CD4-positive, alpha-beta T cell treated with Interleukin-12 subunit alpha and Interleukin-12 subunit beta, for 1 hour (primary cell): ENCODE measurements at regions not wholly inside any gene's neighbourhood (a gene's known extent, or its start where the extent isn't known, plus 50 kb on each side); places are given as distances from the start of the nearest gene placed in this dataset.

Experiments
- DNase-seq: peaks from one replicate; pipeline ENCODE4 v3.0.0-alpha.2; 2020

DNA sequence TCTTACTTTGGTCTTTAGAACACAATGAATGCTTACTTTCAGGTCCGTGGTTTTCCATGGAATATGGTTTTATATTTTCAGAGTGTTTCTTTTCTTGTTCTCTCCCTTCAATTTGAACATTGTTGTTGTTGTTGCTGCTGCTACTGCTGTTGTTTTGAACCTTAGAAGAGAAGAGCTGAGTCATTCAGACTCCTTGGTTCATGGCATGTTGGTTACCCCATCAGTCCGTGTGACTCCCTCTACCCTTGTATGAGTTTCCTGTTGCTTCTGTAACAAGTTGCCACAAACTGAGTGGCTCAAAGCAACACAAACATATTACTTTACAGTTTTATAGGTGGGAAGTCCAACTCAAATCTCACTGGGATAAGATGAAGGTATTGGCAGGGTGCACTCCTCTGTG lies 511.0 kb downstream of the INSC start:
- no peak for DNase-seq

DNA sequence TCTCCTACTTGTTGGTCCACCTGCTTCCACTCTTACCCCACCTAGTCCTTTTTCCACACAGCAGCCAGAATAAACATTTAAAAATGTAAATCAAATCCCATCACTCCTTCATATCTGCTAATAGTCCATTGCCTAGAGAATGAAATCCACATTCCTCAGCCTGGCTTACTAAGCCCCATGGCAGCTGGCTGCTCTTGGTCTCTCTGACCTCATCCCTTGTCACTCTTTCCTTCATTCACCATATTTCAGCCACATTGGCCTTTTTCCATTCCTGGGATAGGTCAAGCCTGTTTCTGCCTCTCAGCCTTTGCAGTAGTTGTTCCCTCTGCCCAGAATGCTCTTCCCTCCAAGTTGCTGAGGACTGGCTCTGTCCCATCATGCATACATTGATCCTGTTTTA lies 512.8 kb downstream of the INSC start:
- no peak for DNase-seq

DNA sequence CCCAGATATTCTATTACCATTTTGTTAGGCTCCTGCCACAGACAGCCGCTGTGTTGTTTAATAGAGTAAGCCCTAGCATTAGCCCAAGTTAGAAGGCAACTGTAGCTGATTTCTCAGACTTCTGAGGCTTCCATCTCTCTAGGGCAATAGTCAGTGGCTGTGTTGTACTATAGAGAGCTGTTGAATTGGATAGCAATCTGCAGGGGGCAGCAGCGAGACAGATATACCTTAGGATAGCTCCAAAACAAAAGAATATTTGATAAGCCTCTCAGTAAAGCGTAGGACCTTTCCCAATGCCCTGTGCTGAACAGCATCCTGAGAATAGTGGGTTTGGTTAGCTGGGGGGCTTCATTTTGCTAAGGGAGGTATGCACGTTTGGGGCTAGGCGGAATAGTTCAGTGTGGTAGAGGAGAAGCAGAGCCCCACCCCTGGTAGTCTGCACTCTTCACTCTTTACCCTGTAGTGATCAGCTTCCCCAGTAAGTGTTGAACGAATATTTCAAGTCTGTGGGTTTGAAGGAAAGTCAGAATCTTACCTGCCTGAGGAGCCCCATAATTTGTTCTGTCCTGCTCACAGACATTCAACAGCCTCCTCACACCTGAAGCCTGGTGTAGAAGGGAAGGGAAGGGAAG lies 515.1 kb downstream of the INSC start:
- DNase-seq: no peak

DNA sequence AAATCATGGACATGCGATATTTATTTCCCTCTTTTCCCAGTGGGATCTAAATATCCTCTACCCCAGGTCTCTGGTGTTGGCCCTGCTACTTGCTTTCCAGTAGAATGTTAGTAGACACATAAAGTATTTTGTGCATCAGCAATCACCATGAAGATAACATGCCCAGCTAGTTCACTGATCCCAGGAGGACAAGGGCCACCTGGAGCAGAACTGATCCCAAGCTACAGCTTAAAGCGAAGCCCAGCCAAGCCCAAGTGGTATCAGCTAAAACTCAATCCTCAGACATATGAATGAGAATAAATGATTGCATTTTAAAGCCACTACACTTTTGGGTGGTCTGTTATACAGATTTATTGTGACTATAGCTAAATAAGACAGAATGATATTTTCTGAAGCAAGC lies 516.2 kb downstream of the INSC start:
- DNase-seq: no peak

DNA sequence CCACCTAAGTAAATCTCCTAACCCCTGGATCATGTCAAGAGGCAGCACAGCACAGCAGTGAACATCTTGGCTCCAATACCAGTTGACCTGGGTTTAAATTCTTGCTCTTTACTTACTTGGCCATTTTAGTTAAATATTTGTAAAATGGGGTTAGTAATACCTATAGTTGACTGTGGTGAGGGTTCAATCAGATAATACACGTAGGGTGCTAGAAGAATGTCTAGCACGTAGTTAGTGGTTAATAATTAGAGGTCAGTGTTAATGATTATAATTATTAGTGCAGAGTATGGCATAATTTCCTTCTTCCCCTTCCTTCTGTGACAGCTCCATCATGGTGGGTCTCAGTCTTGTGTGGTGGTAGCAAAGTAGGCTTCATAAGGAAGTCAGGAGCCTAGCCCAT lies 520.8 kb downstream of the INSC start:
- no peak for DNase-seq

DNA sequence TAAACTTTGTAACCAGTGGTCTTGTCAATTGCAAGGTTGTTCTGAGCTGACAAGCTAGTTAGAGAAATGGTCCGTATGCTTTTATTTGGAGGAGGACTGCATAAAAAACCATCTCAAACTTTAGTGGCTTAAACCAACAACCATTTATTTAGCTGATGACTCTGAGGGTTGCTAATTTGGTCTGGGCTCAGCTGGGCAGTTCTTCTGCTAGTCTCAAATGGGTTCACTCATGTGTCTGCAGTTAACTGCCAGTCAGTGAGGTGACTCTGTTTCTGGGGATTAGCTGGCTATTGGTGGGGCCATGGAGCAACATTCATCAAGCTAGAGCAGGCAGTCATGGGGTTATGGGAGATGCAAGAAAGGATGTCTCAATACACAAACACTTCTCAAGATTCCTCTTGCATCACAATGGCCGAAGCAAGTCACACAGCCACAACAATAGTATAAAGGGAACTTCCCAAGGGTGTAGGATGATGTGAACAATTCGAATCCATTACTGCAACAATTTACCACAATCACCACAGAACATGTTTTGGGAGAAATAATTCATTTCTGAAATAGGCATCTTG lies 521.9 kb downstream of the INSC start:
- no peak for DNase-seq

DNA sequence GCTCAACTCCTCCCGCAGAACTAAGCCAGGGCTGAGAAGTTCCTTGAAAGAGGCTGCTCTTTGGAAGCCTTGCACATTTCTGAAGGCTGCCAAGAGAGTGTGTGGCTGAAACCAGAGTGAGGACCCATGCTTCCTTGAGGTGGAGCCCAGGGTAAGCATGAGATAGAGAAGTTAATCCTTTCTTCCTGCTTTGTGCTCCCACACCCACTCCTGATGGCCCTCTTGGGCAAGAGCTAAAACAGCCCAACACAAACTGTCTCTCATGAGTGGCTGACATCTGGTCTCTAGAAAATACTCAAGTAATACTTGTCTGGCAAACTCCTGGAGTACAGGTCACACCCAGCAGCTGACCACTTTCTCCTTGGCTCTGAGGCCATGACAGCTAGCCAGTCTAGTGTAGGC lies 523.7 kb downstream of the INSC start:
- no peak for DNase-seq

DNA sequence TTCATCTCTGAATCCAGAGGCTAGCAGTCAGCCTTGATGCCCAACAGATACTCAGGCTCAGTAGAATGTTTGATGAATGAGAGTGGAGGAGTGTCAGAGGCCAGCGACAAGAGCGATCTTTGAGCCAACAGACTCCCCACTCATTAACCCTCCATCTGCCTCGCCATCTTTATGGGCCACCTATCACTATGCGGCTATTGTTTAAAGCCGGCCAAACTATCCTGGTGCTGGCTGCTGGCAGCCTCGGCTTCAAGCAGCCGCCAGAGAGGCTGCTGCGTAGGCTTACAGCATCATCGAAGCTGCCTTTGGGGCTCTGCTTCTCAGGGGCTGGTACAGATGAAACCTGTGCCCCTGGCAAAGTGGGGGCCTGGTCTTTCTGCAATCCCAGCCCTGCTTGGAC lies 525.6 kb downstream of the INSC start:
- DNase-seq: no peak

DNA sequence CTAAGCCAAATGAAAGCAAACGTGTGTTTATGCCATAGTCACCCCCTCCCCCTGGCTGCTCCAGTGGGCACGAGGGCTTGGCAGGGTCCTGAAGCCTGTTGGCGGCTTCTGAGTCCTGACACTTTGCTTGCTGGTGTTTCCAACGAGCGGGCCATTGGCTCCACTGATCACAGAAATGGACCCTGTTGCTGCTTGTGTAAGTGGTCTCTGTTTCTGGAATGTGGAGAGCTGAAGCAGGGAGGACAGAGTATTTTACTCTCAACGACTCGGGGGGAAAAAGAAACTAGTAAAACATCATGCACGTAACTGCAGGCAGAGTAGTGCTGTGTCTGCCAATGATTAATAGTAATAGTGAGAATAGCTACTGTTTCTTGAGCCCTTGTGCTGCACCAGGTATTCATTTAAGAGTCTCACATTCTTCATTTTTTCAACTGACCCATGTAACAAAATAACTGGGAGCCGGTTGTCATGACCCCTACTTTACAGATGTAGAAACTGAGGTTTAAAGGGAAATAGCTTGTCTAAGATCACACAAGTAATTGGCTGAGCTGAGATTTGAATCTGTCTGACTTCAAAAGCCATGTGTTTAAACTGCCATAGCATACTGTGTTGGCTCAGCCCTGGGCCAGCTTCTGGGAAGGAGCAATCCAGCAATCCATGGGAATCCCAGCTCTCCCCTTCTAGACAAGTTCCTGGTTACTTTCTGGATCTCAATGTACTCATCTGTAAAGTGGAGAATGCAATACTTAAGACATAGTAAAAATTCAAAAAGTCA lies 526.7 kb downstream of the INSC start:
- no peak for DNase-seq

DNA sequence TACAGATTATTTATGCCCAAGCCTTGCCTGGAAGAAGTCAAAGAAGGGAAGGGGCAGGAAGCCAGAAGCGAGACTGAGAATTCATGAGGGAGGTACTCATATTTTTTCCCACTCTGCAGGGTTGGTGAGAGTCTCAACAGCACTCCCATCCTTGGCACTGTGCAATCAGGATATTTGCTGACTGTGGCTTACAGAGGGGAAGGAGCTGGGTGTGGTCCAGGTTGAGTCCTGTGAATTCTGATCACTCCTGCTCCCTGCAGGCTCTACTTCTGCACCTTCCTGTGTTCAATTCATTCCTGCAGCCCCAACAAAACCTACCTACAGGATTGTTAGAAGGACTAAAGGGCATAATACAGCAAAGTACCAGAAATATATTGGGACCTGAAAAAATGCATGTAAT lies 530.5 kb downstream of the INSC start:
- DNase-seq: no peak

DNA sequence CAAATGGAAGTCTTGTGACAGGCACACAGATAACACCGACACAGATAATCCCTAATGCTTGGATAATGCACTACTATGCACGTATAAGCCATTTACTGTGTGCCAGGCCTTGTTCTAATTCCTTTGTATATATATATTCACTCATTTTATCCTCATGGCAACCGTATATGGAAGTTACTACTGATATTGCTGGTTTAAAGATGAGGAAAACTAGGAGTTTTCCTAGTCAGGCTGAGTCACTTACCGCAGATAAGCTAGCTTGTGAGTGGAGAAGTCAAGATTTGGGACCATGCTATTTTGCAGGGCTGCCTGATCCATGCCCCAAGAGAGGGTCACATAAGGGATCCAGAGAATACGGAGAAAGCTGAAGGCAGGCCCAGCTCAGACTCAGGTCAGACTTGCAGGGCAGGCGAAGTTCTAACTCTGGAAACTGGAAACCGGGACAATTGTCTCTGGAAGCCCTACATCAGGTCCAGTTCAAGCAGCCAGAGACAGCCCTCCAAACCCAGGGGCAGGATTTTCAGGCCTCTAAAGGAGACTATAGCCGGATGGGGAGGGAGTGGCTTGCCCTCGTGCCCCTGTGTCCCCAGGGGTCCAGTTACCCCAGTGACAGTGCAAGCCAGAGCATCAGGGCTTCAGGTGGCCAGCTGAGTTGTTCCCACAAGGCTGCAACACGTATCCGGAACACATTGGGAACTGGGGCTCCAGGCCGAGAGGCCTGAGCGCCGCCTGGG lies 534.8 kb downstream of the INSC start:
- DNase-seq: no peak

DNA sequence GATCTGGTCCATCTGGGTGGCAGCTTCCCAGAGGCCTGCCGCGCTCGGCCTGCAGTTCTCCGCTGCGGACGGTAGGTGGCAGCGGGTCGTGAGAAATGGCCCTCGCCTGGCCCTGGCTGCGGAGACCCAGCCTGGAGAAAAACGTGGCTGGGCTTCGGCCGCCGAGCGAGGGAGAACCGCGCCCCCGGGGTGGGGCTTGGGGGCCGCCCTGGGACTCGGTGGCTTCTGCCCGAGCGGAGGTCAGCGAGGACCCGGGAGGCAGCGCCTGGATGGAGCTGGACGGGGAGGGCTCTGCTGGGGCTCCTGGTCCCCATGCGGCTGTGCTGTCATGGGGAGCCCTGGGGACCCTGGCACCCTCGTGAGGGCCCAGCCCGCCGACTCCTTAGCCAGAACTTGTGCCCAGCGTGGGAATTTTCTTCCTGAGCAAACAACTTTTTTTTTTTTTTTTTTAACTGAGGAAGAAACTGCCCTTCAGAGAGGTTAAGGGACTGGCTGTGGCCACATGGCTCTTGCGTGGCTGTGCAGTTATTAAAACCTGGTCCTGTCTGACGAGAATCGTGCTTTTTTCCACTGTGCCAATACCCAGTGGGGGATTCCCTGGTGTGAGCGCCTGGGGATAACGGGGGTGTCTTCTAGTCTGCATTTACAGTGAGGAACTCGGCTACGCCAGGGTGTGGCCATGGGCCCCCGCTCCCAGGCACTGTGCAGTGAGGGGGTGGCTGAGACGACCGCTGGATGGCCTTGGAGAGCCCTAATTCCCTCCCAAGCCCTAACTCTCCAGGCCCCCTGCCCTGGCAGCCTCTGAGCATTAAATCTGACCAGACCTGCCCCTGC lies 535.6 kb downstream of the INSC start:
- peak; percentile 68 for DNase-seq

DNA sequence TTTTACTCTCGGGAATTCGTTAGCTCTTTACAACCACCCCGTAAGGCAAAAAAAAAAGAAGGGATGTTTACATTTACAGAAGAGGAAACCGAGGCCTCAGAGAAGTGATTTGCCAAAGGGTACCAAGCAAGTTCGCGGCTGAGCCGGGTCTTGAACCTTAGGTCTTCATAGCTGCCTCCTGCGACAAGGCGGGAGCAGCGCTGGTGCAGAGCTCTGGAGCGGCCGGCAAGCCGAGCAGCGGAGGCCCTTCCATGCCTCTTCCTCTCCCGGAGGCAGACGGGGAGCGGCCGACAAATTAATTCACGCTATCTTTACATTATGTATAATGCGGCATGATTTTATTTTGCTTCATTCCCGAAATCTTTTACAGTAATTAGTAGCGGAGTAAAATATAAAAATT lies 536.3 kb downstream of the INSC start:
- no peak for DNase-seq

DNA sequence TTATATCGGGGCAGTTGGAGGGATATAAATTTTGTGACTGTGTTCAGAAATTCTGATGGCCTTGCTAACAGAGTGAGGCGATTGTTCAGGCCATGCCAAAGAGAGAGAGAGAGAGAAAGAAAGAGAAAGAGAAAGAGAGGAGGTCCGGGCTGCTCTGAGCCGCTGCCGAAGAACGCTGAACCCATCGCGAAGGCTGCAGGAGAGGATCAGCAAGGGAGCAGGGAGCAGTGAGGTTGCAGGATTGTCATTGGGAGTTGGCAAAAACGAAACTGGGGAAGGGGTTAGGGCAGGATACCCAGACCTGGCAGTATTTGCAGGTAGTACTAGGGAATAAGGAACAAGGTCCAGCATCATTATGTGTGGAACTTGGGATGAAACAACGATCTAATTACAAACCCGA lies 537.1 kb downstream of the INSC start:
- no peak for DNase-seq

DNA sequence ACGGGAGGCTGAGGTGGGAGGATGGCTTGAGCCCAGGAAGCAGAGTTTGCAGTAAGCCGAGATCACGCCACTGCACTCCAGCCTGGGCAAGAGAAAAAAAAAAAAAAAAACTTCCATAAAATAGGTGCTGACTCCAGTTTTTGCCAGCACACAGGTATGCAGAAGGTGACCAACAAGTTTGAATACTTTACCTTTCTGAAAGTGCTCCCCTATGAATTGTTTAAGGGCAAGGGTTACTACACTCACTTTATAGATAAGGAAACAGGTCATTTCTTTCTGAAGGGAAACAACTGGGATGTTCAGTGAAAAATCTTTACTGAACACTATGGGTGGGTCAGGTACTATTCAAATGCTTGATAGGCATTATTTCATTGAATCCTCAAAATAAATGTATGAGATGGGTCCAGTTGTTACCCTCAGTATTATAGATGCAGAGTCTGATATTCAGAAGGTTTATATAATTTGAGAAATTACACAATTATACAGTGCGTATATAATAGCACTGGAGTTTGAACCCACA lies 538.5 kb downstream of the INSC start:
- DNase-seq: no peak

DNA sequence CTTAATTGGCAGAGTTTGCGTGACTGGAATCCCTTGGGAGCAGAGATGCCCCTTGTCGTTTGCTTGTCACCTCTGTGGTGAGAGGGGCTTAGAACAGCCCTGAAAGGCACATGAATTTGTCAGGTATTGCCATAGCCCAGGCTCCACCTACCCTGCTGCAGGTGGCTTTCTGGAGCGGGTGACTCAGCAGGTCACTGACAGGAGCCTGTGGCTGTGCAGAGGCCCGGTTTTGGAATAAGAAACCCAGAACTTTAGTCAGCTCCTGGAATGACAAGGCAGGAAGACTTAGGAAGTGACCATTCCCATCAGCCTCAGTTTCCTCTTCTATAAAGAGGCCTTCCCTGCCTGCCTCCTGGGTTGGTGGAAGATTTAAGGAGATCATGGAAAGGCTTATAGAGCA lies 539.7 kb downstream of the INSC start:
- DNase-seq: no peak

DNA sequence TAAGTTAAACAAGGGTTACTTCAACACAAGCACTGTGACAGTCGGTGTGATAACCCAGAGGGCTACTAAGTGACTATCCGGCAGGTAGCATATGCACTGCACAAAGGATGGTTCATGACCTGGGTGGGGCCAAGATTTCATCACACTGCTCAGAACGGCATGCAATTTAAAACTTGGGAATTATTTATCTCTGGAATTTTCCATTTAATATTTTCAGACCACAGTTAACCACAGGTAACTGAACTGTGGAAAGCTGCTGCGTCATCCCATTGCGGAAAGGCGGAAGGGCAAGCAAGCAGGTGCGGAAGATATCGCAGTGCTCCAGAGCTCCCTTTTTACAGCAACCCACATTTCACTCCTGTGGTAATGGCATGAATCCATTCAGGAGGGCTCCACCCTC lies 540.8 kb downstream of the INSC start:
- DNase-seq: no peak

DNA sequence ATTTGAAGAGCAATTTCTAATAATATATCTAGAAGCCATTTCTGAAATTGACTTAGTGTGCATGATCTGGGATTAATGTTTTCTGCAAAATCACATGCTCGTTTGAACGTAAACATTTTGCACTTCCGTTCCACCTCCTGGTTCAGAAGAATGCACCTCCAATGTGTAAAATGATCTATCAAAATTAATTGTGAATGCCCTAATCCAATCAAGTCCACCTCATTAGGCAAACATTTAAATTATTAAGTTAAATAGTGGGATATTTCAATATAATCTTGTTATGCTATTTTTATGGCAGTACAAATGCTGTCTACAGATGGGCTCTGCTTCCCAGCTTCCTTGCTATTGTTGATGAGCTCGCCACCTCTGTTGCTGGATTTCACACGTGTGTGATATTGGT lies 542.5 kb downstream of the INSC start:
- DNase-seq: no peak

DNA sequence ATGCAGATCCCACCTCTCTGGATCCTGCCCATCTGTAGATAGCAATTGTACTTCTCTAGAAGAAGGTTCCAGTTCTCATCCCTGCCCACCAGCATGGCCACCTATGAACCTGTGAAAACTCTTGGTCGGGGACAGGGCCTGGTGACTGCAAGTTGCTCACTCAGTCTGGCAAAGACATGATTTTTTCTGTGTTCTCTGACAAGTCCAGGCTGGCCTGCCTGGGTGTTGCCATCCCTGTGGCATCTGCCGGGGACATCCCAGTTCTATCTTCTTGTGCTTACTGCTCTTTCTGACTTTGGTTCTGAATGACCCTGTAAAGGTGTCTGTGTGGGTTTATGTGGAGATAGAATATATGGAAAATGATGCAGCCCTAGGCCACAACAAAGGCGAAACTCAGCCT lies 545.8 kb downstream of the INSC start:
- no peak for DNase-seq

DNA sequence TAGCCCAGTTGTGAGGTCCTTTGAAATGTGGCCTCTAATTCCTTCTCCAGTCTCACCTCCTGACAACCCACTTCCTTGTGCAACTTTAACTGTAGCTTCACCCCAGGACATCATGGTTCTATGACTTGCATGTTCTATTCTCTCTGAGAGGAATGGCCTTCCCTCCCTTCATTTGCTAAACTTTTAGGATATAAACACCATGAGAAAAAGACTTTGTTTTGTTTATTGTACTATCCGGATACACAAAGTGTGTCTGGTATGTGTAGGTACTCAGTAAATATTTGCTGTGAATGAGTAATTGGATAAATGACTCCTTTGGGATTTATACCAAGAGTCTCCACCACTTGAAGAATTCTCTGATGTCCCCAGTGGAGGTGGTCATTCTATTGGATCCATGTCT lies 547.6 kb downstream of the INSC start:
- no peak for DNase-seq

DNA sequence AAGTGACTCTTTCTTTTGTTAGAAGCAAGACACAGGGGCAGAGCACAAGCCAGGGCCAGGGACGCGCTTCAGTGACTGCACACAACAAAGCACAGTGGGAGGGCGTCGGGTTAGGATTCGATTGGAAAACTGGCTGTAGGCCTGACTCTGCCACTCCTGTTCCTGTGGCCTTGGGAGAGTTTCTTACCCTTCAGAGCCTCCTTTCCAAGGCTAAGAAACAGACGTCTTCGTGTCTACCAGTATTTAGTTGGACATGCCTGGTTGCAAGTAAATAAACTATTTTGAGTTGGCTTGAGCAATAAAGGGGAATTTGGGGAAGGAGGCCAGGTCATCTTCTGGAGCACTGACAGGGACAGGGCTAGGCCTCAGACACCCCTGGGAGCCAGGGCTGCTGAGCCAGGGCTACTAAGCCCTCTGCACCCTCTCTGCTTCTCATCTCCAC lies 549.1 kb downstream of the INSC start:
- DNase-seq: no peak

DNA sequence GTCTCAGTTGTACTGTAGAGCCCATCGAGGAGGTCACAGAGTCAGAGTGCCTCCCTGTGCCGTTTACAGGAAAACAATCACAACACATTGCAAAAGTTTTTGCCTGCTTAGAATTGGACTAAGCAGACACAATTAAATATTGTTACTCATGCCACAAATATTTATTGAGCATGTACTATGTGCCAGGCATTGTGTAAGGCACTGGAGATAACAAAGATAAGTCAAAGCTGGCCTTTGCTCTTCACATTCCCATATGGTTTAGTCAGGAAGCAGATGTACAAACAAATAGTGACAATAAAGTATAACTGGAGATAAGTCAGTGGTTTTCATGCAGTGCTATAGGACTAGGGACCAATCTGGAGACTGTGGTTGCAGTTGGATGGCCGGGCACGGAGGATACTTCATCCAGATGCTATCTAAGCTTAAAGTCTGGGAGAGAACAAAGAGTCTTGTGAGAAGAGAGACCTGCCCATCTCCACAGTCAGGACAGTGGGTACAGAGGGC lies 550.7 kb downstream of the INSC start:
- DNase-seq: no peak
